Endothelial cell of umbilical vein (primary cell): ENCODE measurements at regions not wholly inside any gene's neighbourhood (a gene's known extent, or its start where the extent isn't known, plus 50 kb on each side); places are given as distances from the start of the nearest gene placed in this dataset.

Experiments
- BruUV-seq: library from RNA; stranded (reverse); fragments of 400-500 nt; replicated peaks from 2 replicates; lab custom pipeline; 2021; lab: Mats Ljungman, UMichigan
- CTCF ChIA-PET: fragments of 300-600, 350-600 bp; sonication (Branson Sonifier 250); formaldehyde crosslinking; loops from one replicate; lab custom pipeline; 2021; ENCODE audit warnings: antibody characterized with exemption, inconsistent platforms; lab: Charles Lee
- POLR2A ChIA-PET: fragments of 300-600, 350-600 bp; sonication (Branson Sonifier 250); formaldehyde crosslinking; loops from one replicate; lab custom pipeline; 2021; ENCODE audit warnings: antibody characterized with exemption, inconsistent platforms; lab: Charles Lee
- DNase-seq: peaks from one replicate; pipeline ENCODE4 v3.0.0-alpha.2; 2011; ENCODE audit warnings: low read depth, low spot score
- FAIRE-seq: peaks from 2 replicates; lab custom pipeline; 2011; peaks lifted over from hg19 to GRCh38; lab: Jason Lieb, UNC
- H2AFZ ChIP-seq: 2 replicates; pipeline ENCODE4 v1.6.0; 2012; ENCODE audit warnings: low read depth, low read length, control low read depth, inconsistent platforms
- H3K27ac ChIP-seq: 2 replicates; pipeline ENCODE4 v1.5.1; 2011; ENCODE audit warnings: low read depth, mild to moderate bottlenecking, control low read depth, low read length, moderate library complexity; ENCODE audit not compliant: insufficient read depth
- H3K27me3 ChIP-seq, 2 experiments: 2 replicates each; pipeline versions ENCODE4 v1.6.0 to v1.6.1; 2011; ENCODE audit warnings: low read length in 2 of 2, mixed read lengths in 1 of 2; ENCODE audit not compliant: control insufficient read depth in 2 of 2, insufficient read depth in 2 of 2
- H3K36me3 ChIP-seq, 2 experiments: 2 replicates in 1 of 2; 3 replicates in 1 of 2; pipeline ENCODE4 v1.5.1; 2011; ENCODE audit warnings: low read length in 2 of 2, mild to moderate bottlenecking in 1 of 2, moderate library complexity in 1 of 2; ENCODE audit not compliant: control insufficient read depth in 2 of 2, insufficient read depth in 2 of 2; ENCODE audit errors: extremely low read depth in 1 of 2
- H3K4me1 ChIP-seq: 3 replicates; pipeline ENCODE4 v1.5.1; 2011; ENCODE audit warnings: mild to moderate bottlenecking, low read length; ENCODE audit not compliant: control insufficient read depth, insufficient read depth; ENCODE audit errors: extremely low read depth
- H3K4me2 ChIP-seq: 2 replicates; pipeline ENCODE4 v1.6.1; 2011; ENCODE audit warnings: low read length, control low read depth, mixed read lengths; ENCODE audit not compliant: insufficient read depth
- H3K4me3 ChIP-seq, 3 experiments: fragments of 200-600 bp in 1 of 3; sonication (generic), shearing (Covaris generic) in 1 of 3; replicated peaks in 1 of 3; 2 replicates each; pipeline ENCODE4 v1.5.1; 2011 to 2016; ENCODE audit warnings: control low read depth in 3 of 3, low read length in 3 of 3, mild to moderate bottlenecking in 2 of 3, inconsistent platforms in 1 of 3, low read depth in 1 of 3, moderate library complexity in 1 of 3; ENCODE audit not compliant: insufficient read depth in 1 of 3
- H3K79me2 ChIP-seq: 2 replicates; pipeline ENCODE4 v1.6.0; 2012; ENCODE audit warnings: low read length, inconsistent platforms; ENCODE audit not compliant: control insufficient read depth, insufficient read depth
- H3K9ac ChIP-seq: replicated peaks from 2 replicates; pipeline ENCODE3; 2011; ENCODE audit warnings: low read length, control low read depth; ENCODE audit not compliant: insufficient read depth; ENCODE audit errors: extremely low read depth
- H3K9me1 ChIP-seq: replicated peaks from 3 replicates; pipeline ENCODE4 v1.6.0; 2011; ENCODE audit warnings: mild to moderate bottlenecking, low read length; ENCODE audit not compliant: control insufficient read depth, insufficient read depth; ENCODE audit errors: extremely low read depth
- H3K9me3 ChIP-seq: replicated peaks from 2 replicates; pipeline ENCODE4 v1.5.1; 2012; ENCODE audit warnings: low read length, inconsistent platforms; ENCODE audit not compliant: control insufficient read depth, insufficient read depth
- H4K20me1 ChIP-seq: replicated peaks from 2 replicates; pipeline ENCODE3; 2011; ENCODE audit warnings: mild to moderate bottlenecking, low read length; ENCODE audit not compliant: control insufficient read depth, insufficient read depth; ENCODE audit errors: extremely low read depth
- EZH2 ChIP-seq: IDR thresholded peaks from 2 replicates; pipeline ENCODE4 v1.6.1; 2012; ENCODE audit warnings: borderline replicate concordance, low read depth, mild to moderate bottlenecking, moderate library complexity, low read length, inconsistent platforms; ENCODE audit not compliant: severe bottlenecking
- FOS ChIP-seq: IDR thresholded peaks from 2 replicates; pipeline ENCODE4 v1.6.1; 2011; ENCODE audit warnings: mild to moderate bottlenecking, low read length, moderate library complexity, borderline replicate concordance; ENCODE audit not compliant: insufficient read depth
- GATA2 ChIP-seq: IDR thresholded peaks from 2 replicates; pipeline ENCODE4 v1.7.0; 2011; ENCODE audit warnings: low read depth, mild to moderate bottlenecking, moderate library complexity, mixed read lengths, low read length; ENCODE audit not compliant: insufficient read length, insufficient read depth
- JUN ChIP-seq: IDR thresholded peaks from 2 replicates; pipeline ENCODE4 v1.6.1; 2011; ENCODE audit warnings: borderline replicate concordance, low read depth; ENCODE audit not compliant: insufficient read length, insufficient read depth
- MYC ChIP-seq: IDR thresholded peaks from one replicate; pipeline ENCODE4 v1.6.1; 2011; ENCODE audit warnings: mild to moderate bottlenecking, low read depth, low read length
- POLR2A ChIP-seq: IDR thresholded peaks from 2 replicates; pipeline ENCODE4 v1.6.1; 2012; ENCODE audit warnings: low read depth, mild to moderate bottlenecking, control low read depth, low read length
- POLR2AphosphoS5 ChIP-seq: IDR thresholded peaks from 2 replicates; pipeline ENCODE4 v1.6.1; 2012; ENCODE audit warnings: low read depth, mild to moderate bottlenecking, control low read depth, low read length, moderate library complexity; ENCODE audit not compliant: insufficient read depth
- dilution Hi-C: fragments of 300-500 bp; cut with MboI; formaldehyde crosslinking; loops from one replicate; pipeline ENCODE4 v1.15.0; 2019; ENCODE audit warnings: low sequenced_read_pairs; ENCODE audit not compliant: extremely low pct_ligation_motif_present
- intact Hi-C: fragments of 100-400 bp; cut with micrococcal nuclease; formaldehyde crosslinking; loops from one replicate; pipeline ENCODE4 v1.10.0; 2022
- TF ChIP-seq, protein P1 (sequence below): IDR thresholded peaks from 2 replicates; pipeline ENCODE4 v1.6.1; 2011; ENCODE audit not compliant: insufficient read depth, insufficient read length
- TF ChIP-seq, protein P2 (sequence below), 2 donors: IDR thresholded peaks; 1 replicate in 1 of 2; 2 replicates in 1 of 2; pipeline ENCODE4 v1.5.1; 2011; ENCODE audit warnings: low read length in 2 of 2, mild to moderate bottlenecking in 2 of 2, moderate library complexity in 2 of 2, control low read depth in 1 of 2, inconsistent platforms in 1 of 2, low read depth in 1 of 2; ENCODE audit not compliant: insufficient read depth in 1 of 2; ENCODE audit errors: extremely low read depth in 1 of 2

GRCh38 chr13:109697936-109698335 lies 88.4 kb downstream of the IRS2 start:
- intact Hi-C loops, result no loop called here

GRCh38 chr13:109695402-109696190 lies 90.8 kb downstream of the IRS2 start:
- no TSS peak for BruUV-seq

More at GRCh38 chr13:109697936-109698335, 88.4 kb downstream of the IRS2 start:
- BruUV-seq, result no TSS peak
- no peaks in the 10 kb centered on the region for H3K36me3 ChIP-seq
- no peak overlapping the region for H3K9ac ChIP-seq
- CTCF ChIA-PET, result no interaction called here
- DNase-seq (no peak), FAIRE-seq (no peak)
- no peaks in the 10 kb centered on the region for H4K20me1 ChIP-seq
- TF ChIP-seq EZH2, result no peak
- TF ChIP-seq MYC, result no peak
- TF ChIP-seq POLR2AphosphoS5, result no peak
- no peak for TF ChIP-seq FOS
- no peaks in the 10 kb centered on the region for H3K27me3 ChIP-seq
- H3K79me2 ChIP-seq, result no peaks in the 10 kb centered on the region
- H3K27ac ChIP-seq, result no peak overlapping the region
- H2AFZ ChIP-seq, result no peak overlapping the region
- no peaks in the 10 kb centered on the region for H3K9me3 ChIP-seq
- no peaks in the 10 kb centered on the region for H3K4me1 ChIP-seq
- H3K4me2 ChIP-seq, result no peak overlapping the region
- POLR2A ChIA-PET, result no interaction called here
- no peaks in the 10 kb centered on the region for H3K9me1 ChIP-seq
- no peak overlapping the region for H3K4me3 ChIP-seq
- dilution Hi-C loops, result no loop called here

More at GRCh38 chr13:109695402-109696190, 90.8 kb downstream of the IRS2 start:
- H3K79me2 ChIP-seq, result no peaks in the 10 kb centered on the region
- TF ChIP-seq, protein P1, sequence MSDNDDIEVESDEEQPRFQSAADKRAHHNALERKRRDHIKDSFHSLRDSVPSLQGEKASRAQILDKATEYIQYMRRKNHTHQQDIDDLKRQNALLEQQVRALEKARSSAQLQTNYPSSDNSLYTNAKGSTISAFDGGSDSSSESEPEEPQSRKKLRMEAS, result no peak
- TF ChIP-seq POLR2A (no peak), JUN (no peak), FOS (no peak), MYC (no peak), GATA2 (no peak)
- TF ChIP-seq, protein P2, sequence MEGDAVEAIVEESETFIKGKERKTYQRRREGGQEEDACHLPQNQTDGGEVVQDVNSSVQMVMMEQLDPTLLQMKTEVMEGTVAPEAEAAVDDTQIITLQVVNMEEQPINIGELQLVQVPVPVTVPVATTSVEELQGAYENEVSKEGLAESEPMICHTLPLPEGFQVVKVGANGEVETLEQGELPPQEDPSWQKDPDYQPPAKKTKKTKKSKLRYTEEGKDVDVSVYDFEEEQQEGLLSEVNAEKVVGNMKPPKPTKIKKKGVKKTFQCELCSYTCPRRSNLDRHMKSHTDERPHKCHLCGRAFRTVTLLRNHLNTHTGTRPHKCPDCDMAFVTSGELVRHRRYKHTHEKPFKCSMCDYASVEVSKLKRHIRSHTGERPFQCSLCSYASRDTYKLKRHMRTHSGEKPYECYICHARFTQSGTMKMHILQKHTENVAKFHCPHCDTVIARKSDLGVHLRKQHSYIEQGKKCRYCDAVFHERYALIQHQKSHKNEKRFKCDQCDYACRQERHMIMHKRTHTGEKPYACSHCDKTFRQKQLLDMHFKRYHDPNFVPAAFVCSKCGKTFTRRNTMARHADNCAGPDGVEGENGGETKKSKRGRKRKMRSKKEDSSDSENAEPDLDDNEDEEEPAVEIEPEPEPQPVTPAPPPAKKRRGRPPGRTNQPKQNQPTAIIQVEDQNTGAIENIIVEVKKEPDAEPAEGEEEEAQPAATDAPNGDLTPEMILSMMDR (IDR thresholded peaks at IDR 0.05; ENCODE audit: extremely low read depth in 1 of 2, insufficient read depth in 1 of 2, low read depth in 1 of 2, low read length in 2 of 2), result no peak
- H3K27me3 ChIP-seq, result peaks cover 0 to 3% of the 10 kb centered on the region in 2 experiments
- DNase-seq, result no peak
- H3K9me1 ChIP-seq, result no peaks in the 10 kb centered on the region
- ChIA-PET POLR2A (no interaction called here), CTCF (no interaction called here)
- H3K9ac ChIP-seq, result no peak overlapping the region
- dilution Hi-C loops, result no loop called here
- no peak overlapping the region for H2AFZ ChIP-seq
- H4K20me1 ChIP-seq, result no peaks in the 10 kb centered on the region
- no peaks in the 10 kb centered on the region for H3K4me1 ChIP-seq
- no peak overlapping the region for H3K4me2 ChIP-seq
- H3K27ac ChIP-seq, result no peak overlapping the region
- FAIRE-seq, result no peak
- H3K36me3 ChIP-seq, result no peaks in the 10 kb centered on the region
- H3K9me3 ChIP-seq, result no peaks in the 10 kb centered on the region
- intact Hi-C loops, result no loop called here
- no peak overlapping the region for H3K4me3 ChIP-seq
